ENCODE measurements at regions not wholly inside any gene's neighbourhood (a gene's known extent, or its start where the extent isn't known, plus 50 kb on each side); places are given as distances from the start of the nearest gene placed in this dataset.

DNA sequence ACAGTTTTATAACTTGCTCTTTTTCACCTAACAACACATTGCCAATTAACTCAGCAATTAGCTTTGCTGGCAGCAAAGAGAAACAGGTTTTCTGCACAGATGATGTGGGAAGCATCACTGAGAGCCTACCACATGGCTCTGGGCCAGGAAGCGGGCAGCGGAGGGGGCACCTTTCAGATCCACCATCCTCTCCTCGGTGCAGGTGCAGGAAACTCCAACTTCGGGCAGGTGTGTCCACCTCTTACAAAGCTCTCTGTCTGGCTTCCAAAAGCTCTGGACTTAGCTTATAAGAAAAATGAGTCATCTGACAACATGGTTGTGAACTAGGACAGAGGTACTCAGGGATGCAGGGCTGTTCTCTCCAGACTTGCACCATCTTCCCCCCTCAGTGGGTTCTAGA, 77.0 kb downstream of the RPS6KA4 start:
- no peak for TF ChIP-seq CTCF (conservative IDR thresholded peaks at IDR 0.05)
- no peak for TF ChIP-seq EZH2 (IDR thresholded peaks at IDR 0.05; ENCODE audit: low read depth)

Data from PC-9 (cell line).